ENCODE measurements at regions not wholly inside any gene's neighbourhood (a gene's known extent, or its start where the extent isn't known, plus 50 kb on each side); places are given as distances from the start of the nearest gene placed in this dataset.

- no peaks in the 10 kb centered on the region for H4K20me1 ChIP-seq (ENCODE audit: low read length)
- H3K36me3 ChIP-seq (ENCODE audit: low read depth, low read length): no peaks in the 10 kb centered on the region
- no peaks in the 10 kb centered on the region for H3K27me3 ChIP-seq (ENCODE audit: low read length)
- no peaks in the 10 kb centered on the region for H3K9me2 ChIP-seq (replicated peaks; ENCODE audit: low read length)
- ChIA-PET POLR2A (ENCODE audit: unreplicated experiment) (interaction anchor here (0.6 to 1.0 kb wide), 5 partner anchors 11 to 653 kb away, joined by 3 to 7 read pairs (median 3); no protein-coding TSS in a partner anchor), CTCF (no interaction called here)
- peaks cover 29% of the 10 kb centered on the region for H3K4me1 ChIP-seq (ENCODE audit: insufficient read depth, low read length)
- H3K79me2 ChIP-seq (ENCODE audit: low read length): no peaks in the 10 kb centered on the region
- H3K9me3 ChIP-seq (ENCODE audit: low read length): no peaks in the 10 kb centered on the region
- TF ChIP-seq CTCF (conservative IDR thresholded peaks at IDR 0.05; ENCODE audit: low read depth, low read length) (0 out of 2 replicates have a peak, but pooled peaks have one; percentile 22), EZH2 (IDR thresholded peaks at IDR 0.05; ENCODE audit: low read length, unreplicated experiment) (no peak)
- intact Hi-C loops (cut with micrococcal nuclease): loop anchor here (1.0 kb wide), 1 partner anchor 20 kb away; no protein-coding TSS in a partner anchor
- peak overlapping the region; percentile 54 for H3K4me3 ChIP-seq (ENCODE audit: low read length)
- H2AFZ ChIP-seq (ENCODE audit: low read length): peak overlapping the region; percentile 56
- peak overlapping the region; percentile 58 for H3K9ac ChIP-seq (ENCODE audit: low read length)
- ATAC-seq: peak; percentile 81
- peak overlapping the region; percentile 75 for H3K27ac ChIP-seq (ENCODE audit: low read length)
- peak; percentile 86 for DNase-seq
- H3K4me2 ChIP-seq (ENCODE audit: low read length): peak overlapping the region; percentile 83
- no TSS peak for BruUV-seq (replicated peaks)
- H3F3A ChIP-seq (ENCODE audit: low read length, unreplicated experiment): no peaks in the 10 kb centered on the region
Observed at GRCh38 chr2:64859312-64860212, 129.6 kb upstream of the SLC1A4 start.

- no peak overlapping the region for H3K9ac ChIP-seq (ENCODE audit: low read length)
- no peak overlapping the region for H3K4me3 ChIP-seq (ENCODE audit: low read length)
Observed at GRCh38 chr2:64860276-64860885, 128.8 kb upstream of the SLC1A4 start.

More at GRCh38 chr2:64860276-64860885, 128.8 kb upstream of the SLC1A4 start:
- no peak for ATAC-seq
- Histone ChIP-seq H2AFZ (ENCODE audit: low read length) (peak overlapping the region; percentile 56; the same call in 1 of the 2 replicates), H3K27ac (ENCODE audit: low read length) (peak overlapping the region; percentile 75), H3K9me2 (replicated peaks; ENCODE audit: low read length) (no peaks in the 10 kb centered on the region), H3F3A (ENCODE audit: low read length, unreplicated experiment) (no peaks in the 10 kb centered on the region), H3K79me2 (ENCODE audit: low read length) (no peaks in the 10 kb centered on the region), H3K4me1 (ENCODE audit: insufficient read depth, low read length) (peaks cover 37% of the 10 kb centered on the region), H3K27me3 (ENCODE audit: low read length) (no peaks in the 10 kb centered on the region), H3K9me3 (ENCODE audit: low read length) (no peaks in the 10 kb centered on the region), H4K20me1 (ENCODE audit: low read length) (no peaks in the 10 kb centered on the region), H3K4me2 (ENCODE audit: low read length) (peak overlapping the region; percentile 83), H3K36me3 (ENCODE audit: low read depth, low read length) (no peaks in the 10 kb centered on the region)
- POLR2A ChIA-PET (ENCODE audit: unreplicated experiment): no interaction called here
- no peak for TF ChIP-seq CTCF (conservative IDR thresholded peaks at IDR 0.05; ENCODE audit: low read depth, low read length)
- TF ChIP-seq EZH2 (IDR thresholded peaks at IDR 0.05; ENCODE audit: low read length, unreplicated experiment): no peak
- no peak for TF ChIP-seq EZH2phosphoT487 (IDR thresholded peaks at IDR 0.05; ENCODE audit: borderline replicate concordance, low read length)
- intact Hi-C loops (cut with micrococcal nuclease): no loop called here
- CTCF ChIA-PET: no interaction called here
- TSS peak; percentile 80 for BruUV-seq (replicated peaks)
- DNase-seq: no peak

Data from PC-3 (cell line).